ENCODE measurements at regions not wholly inside any gene's neighbourhood (a gene's known extent, or its start where the extent isn't known, plus 50 kb on each side); places are given as distances from the start of the nearest gene placed in this dataset.

GRCh38 chr17:72004011-72004427 lies 116.8 kb upstream of the SOX9 start:
- Histone ChIP-seq H3K4me3 (ENCODE audit: extremely low read depth in 1 of 4, insufficient read depth in 2 of 4, low read depth in 3 of 4, low read length in 4 of 4) (no peak overlapping the region), H3K27me3 (replicated peaks in 1 of 4; ENCODE audit: control insufficient read depth in 3 of 4, extremely low read depth in 1 of 4, insufficient read depth in 3 of 4, low read length in 3 of 4) (peaks cover 0 to 1% (median 0%) of the 10 kb centered on the region in 4 experiments; a peak in 1 of 7 replicates), H3K9me3 (ENCODE audit: insufficient read depth in 2 of 2, low read depth in 1 of 2, low read length in 1 of 2) (no peaks in the 10 kb centered on the region), H3K4ac (replicated peaks; ENCODE audit: insufficient read length, low read depth, low read length) (no peak overlapping the region), H4K5ac (ENCODE audit: insufficient read length, low read depth, low read length) (no peak overlapping the region), H4K91ac (replicated peaks; ENCODE audit: insufficient read length, low read length) (no peak overlapping the region), H4K8ac (ENCODE audit: extremely low read depth, insufficient read depth, low read length) (no peak overlapping the region), H2BK5ac (ENCODE audit: low read depth, low read length) (no peak overlapping the region), H3K14ac (ENCODE audit: insufficient read length) (no peak overlapping the region), H2AFZ (ENCODE audit: low read length) (no peak overlapping the region), H3K79me2 (ENCODE audit: control insufficient read depth in 1 of 2, insufficient read depth in 2 of 2, low read length in 2 of 2) (no peaks in the 10 kb centered on the region), H3K9ac (replicated peaks in 1 of 4; ENCODE audit: extremely low read depth in 1 of 4, low read depth in 3 of 4, low read length in 3 of 4) (no peak overlapping the region), H3K4me2 (ENCODE audit: insufficient read depth in 1 of 2, low read depth in 2 of 2, low read length in 2 of 2) (no peak overlapping the region), H3K23ac (ENCODE audit: insufficient read length) (no peak overlapping the region), H2BK20ac (ENCODE audit: low read length) (no peak overlapping the region), H3K18ac (ENCODE audit: extremely low read depth, low read length) (no peak overlapping the region), H4K20me1 (replicated peaks in 1 of 2; ENCODE audit: control insufficient read depth in 1 of 2, insufficient read depth in 2 of 2, low read length in 2 of 2) (no peaks in the 10 kb centered on the region), H3K4me1 (replicated peaks in 1 of 4; ENCODE audit: control insufficient read depth in 3 of 4, insufficient read depth in 4 of 4, low read length in 3 of 4) (no peaks in the 10 kb centered on the region), H3K56ac (replicated peaks; ENCODE audit: insufficient read length, low read depth, low read length) (no peak overlapping the region), H3K27ac (ENCODE audit: low read depth, low read length) (no peak overlapping the region), H3K36me3 (ENCODE audit: control insufficient read depth in 2 of 4, insufficient read depth in 4 of 4, low read length in 3 of 4) (no peaks in the 10 kb centered on the region), H2AK5ac (ENCODE audit: low read depth, low read length) (no peak overlapping the region), H2BK15ac (ENCODE audit: low read length) (no peak overlapping the region), H3K23me2 (ENCODE audit: low read depth, low read length) (no peaks in the 10 kb centered on the region), H2BK120ac (replicated peaks; ENCODE audit: low read depth, low read length) (no peak overlapping the region), H3K79me1 (ENCODE audit: low read depth, low read length) (no peaks in the 10 kb centered on the region), H2BK12ac (ENCODE audit: low read depth, low read length) (no peak overlapping the region)
- WGBS, 2 experiments (ENCODE audit: extremely low coverage in 1 of 2, insufficient coverage in 1 of 2, insufficient read length in 1 of 2, insufficient replicate concordance in 2 of 2, low coverage in 1 of 2, low lambda C conversion rate in 2 of 2, missing lambda C conversion rate in 1 of 2): 79% methylated on average over 2 of the region's 2 CpGs; no CpG with 5 or more reads in 1 of the 2 experiments
- no peak for DNase-seq (ENCODE audit: low read depth in 1 of 2, low spot score in 2 of 2)
- FAIRE-seq: no peak
- CTCF ChIA-PET (ENCODE audit: partially characterized antibody): interaction anchor here (0.7 kb wide), 1 partner anchor 587 kb away, joined by 3 read pairs; no protein-coding TSS in a partner anchor
- POLR2A ChIA-PET (ENCODE audit: partially characterized antibody): no interaction called here
- no peak for TF ChIP-seq GABPA (IDR thresholded peaks at IDR 0.05; ENCODE audit: borderline replicate concordance, insufficient read depth, low read length)
- TF ChIP-seq RXRA (IDR thresholded peaks at IDR 0.05; ENCODE audit: insufficient read depth, low read depth, low read length): no peak
- TF ChIP-seq CHD2 (IDR thresholded peaks at IDR 0.05; ENCODE audit: low read length): no peak
- TF ChIP-seq TAF7 (optimal IDR thresholded peaks at IDR 0.05; ENCODE audit: borderline replicate concordance, low read depth, low read length): no peak
- no peak for TF ChIP-seq SP1 (IDR thresholded peaks at IDR 0.05; ENCODE audit: low read depth, low read length)
- no peak for TF ChIP-seq SP4 (IDR thresholded peaks at IDR 0.05; ENCODE audit: low read length)
- no peak for TF ChIP-seq SP2 (IDR thresholded peaks at IDR 0.05; ENCODE audit: low read length)
- TF ChIP-seq CBX5 (IDR thresholded peaks at IDR 0.05; ENCODE audit: low read depth, low read length): no peak
- no peak for TF ChIP-seq RFX5 (IDR thresholded peaks at IDR 0.05; ENCODE audit: borderline replicate concordance, low read depth, low read length)
- no peak for TF ChIP-seq SIX5 (IDR thresholded peaks at IDR 0.05; ENCODE audit: low read depth, low read length)
- no peak for TF ChIP-seq HDAC6 (IDR thresholded peaks at IDR 0.05; ENCODE audit: low read depth, low read length)
- no peak for TF ChIP-seq PHF8 (conservative IDR thresholded peaks at IDR 0.05; ENCODE audit: low read depth, low read length)
- TF ChIP-seq POLR2A (IDR thresholded peaks at IDR 0.05; ENCODE audit: control extremely low read depth in 1 of 2, low read depth in 2 of 2, low read length in 2 of 2): no peak
- TF ChIP-seq BRCA1 (IDR thresholded peaks at IDR 0.05; ENCODE audit: low read depth, low read length): no peak
- TF ChIP-seq RAD21 (IDR thresholded peaks at IDR 0.05 in 1 of 2, conservative IDR thresholded peaks at IDR 0.05 in 1 of 2; ENCODE audit: low read depth in 2 of 2, low read length in 2 of 2): no peak
- TF ChIP-seq ATF3 (IDR thresholded peaks at IDR 0.05; ENCODE audit: insufficient read depth, low read depth, low read length): no peak
